Stomach smooth muscle (tissue), 2 donors: ENCODE measurements at regions not wholly inside any gene's neighbourhood (a gene's known extent, or its start where the extent isn't known, plus 50 kb on each side); places are given as distances from the start of the nearest gene placed in this dataset.
"Not testable (repeated sequence)": the region's sequence is repeated elsewhere in the genome, so short reads cannot be mapped to it uniquely, and the experiment has no call there.

Experiments
- H3K27ac ChIP-seq: one replicate; pipeline ENCODE4 v1.7.0; 2013; ENCODE audit warnings: mild to moderate bottlenecking, low read length, inconsistent platforms
- H3K27me3 ChIP-seq, 2 donors: one replicate each; pipeline ENCODE4 v1.7.0; 2013; ENCODE audit warnings: low read length in 2 of 2; ENCODE audit not compliant: insufficient read depth in 2 of 2, control insufficient read depth in 1 of 2
- H3K36me3 ChIP-seq, 2 donors: one replicate each; pipeline ENCODE4 v1.7.0; 2013; ENCODE audit warnings: low read length in 2 of 2; ENCODE audit not compliant: control insufficient read depth in 2 of 2, insufficient read depth in 2 of 2
- H3K4me1 ChIP-seq: one replicate; pipeline ENCODE4 v1.7.0; 2013; ENCODE audit warnings: low read length; ENCODE audit not compliant: control insufficient read depth, insufficient read depth
- H3K4me3 ChIP-seq, 2 donors: one replicate each; pipeline ENCODE4 v1.7.0; 2013; ENCODE audit warnings: low read length in 2 of 2
- H3K9ac ChIP-seq, 2 donors: one replicate each; pipeline ENCODE4 v1.7.0; 2013; ENCODE audit warnings: low read length in 2 of 2, mild to moderate bottlenecking in 1 of 2
- H3K9me3 ChIP-seq, 2 donors: one replicate each; pipeline ENCODE4 v1.7.0; 2013; ENCODE audit warnings: low read length in 2 of 2; ENCODE audit not compliant: control insufficient read depth in 2 of 2
- donor health status: healthy.
- donor health status: Pancreatic carcinoma.

GRCh38 chr6:94902974-94903628 is 674.2 kb upstream of the MANEA start:
- no peak overlapping the region for H3K9ac ChIP-seq
- no peaks in the 10 kb centered on the region for H3K4me1 ChIP-seq
- H3K9me3 ChIP-seq, result peaks cover 0 to 3% of the 10 kb centered on the region in 2 donors
- no peak overlapping the region for H3K27ac ChIP-seq
- H3K27me3 ChIP-seq, result no peaks in the 10 kb centered on the region
- H3K36me3 ChIP-seq, result no peaks in the 10 kb centered on the region
- H3K4me3 ChIP-seq, result no peak overlapping the region

- H3K27ac ChIP-seq, result no peak overlapping the region
- H3K4me1 ChIP-seq, result no peaks in the 10 kb centered on the region
- no peaks in the 10 kb centered on the region for H3K27me3 ChIP-seq
- no peak overlapping the region for H3K9ac ChIP-seq
- H3K4me3 ChIP-seq, result no peak overlapping the region
- peaks cover 0 to 3% of the 10 kb centered on the region in 2 donors for H3K9me3 ChIP-seq
- H3K36me3 ChIP-seq, result no peaks in the 10 kb centered on the region
These were observed 678.1 kb upstream of the MANEA start for GRCh38 chr6:94899191-94899590.

GRCh38 chr6:94894300-94894699 is 683.0 kb upstream of the MANEA start:
- no peaks in the 10 kb centered on the region for H3K9me3 ChIP-seq
- H3K4me1 ChIP-seq, result no peaks in the 10 kb centered on the region
- no peak overlapping the region for H3K9ac ChIP-seq
- H3K36me3 ChIP-seq, result no peaks in the 10 kb centered on the region
- no peak overlapping the region for H3K4me3 ChIP-seq
- no peaks in the 10 kb centered on the region for H3K27me3 ChIP-seq
- H3K27ac ChIP-seq, result no peak overlapping the region

- H3K4me3 ChIP-seq, result no peak overlapping the region
- H3K9ac ChIP-seq, result no peak overlapping the region
- H3K36me3 ChIP-seq, result no peaks in the 10 kb centered on the region
- no peaks in the 10 kb centered on the region for H3K9me3 ChIP-seq
- no peaks in the 10 kb centered on the region for H3K4me1 ChIP-seq
- H3K27ac ChIP-seq, result no peak overlapping the region
- H3K27me3 ChIP-seq, result no peaks in the 10 kb centered on the region
These were observed 684.0 kb upstream of the MANEA start for GRCh38 chr6:94893327-94893726.

- H3K4me1 ChIP-seq, H3K4me3 ChIP-seq, H3K27me3 ChIP-seq, H3K36me3 ChIP-seq, H3K9ac ChIP-seq, H3K9me3 ChIP-seq, H3K27ac ChIP-seq: not testable (repeated sequence)
These were observed 703.5 kb upstream of the MANEA start for GRCh38 chr6:94873819-94874218.

- Histone ChIP-seq H3K4me1 (no peaks in the 10 kb centered on the region), H3K9me3 (no peaks in the 10 kb centered on the region), H3K4me3 (no peak overlapping the region), H3K27ac (no peak overlapping the region), H3K36me3 (no peaks in the 10 kb centered on the region), H3K27me3 (no peaks in the 10 kb centered on the region), H3K9ac (no peak overlapping the region)
These were observed 715.2 kb upstream of the MANEA start for GRCh38 chr6:94862112-94862511.

GRCh38 chr6:94859924-94860323 is 717.4 kb upstream of the MANEA start:
- H3K27ac ChIP-seq, result no peak overlapping the region
- no peak overlapping the region for H3K9ac ChIP-seq
- no peaks in the 10 kb centered on the region for H3K27me3 ChIP-seq
- no peaks in the 10 kb centered on the region for H3K9me3 ChIP-seq
- H3K4me1 ChIP-seq, result no peaks in the 10 kb centered on the region
- no peaks in the 10 kb centered on the region for H3K36me3 ChIP-seq
- H3K4me3 ChIP-seq, result no peak overlapping the region

- H3K36me3 ChIP-seq, H3K27ac ChIP-seq, H3K9me3 ChIP-seq, H3K9ac ChIP-seq, H3K27me3 ChIP-seq, H3K4me1 ChIP-seq, H3K4me3 ChIP-seq: not testable (repeated sequence)
These were observed 720.3 kb upstream of the MANEA start for GRCh38 chr6:94856999-94857398.

GRCh38 chr6:94851329-94851728 is 726.0 kb upstream of the MANEA start:
- H3K27me3 ChIP-seq, H3K9ac ChIP-seq, H3K36me3 ChIP-seq, H3K4me3 ChIP-seq, H3K27ac ChIP-seq, H3K4me1 ChIP-seq, H3K9me3 ChIP-seq: not testable (repeated sequence)

GRCh38 chr6:94845742-94846141 is 731.6 kb upstream of the MANEA start:
- no peaks in the 10 kb centered on the region for H3K4me1 ChIP-seq

GRCh38 chr6:94835264-94835663 is 742.1 kb upstream of the MANEA start:
- H3K9me3 ChIP-seq, result no peaks in the 10 kb centered on the region
- no peak overlapping the region for H3K27ac ChIP-seq
- no peaks in the 10 kb centered on the region for H3K4me1 ChIP-seq
- no peak overlapping the region for H3K9ac ChIP-seq
- no peaks in the 10 kb centered on the region for H3K36me3 ChIP-seq
- no peak overlapping the region for H3K4me3 ChIP-seq
- H3K27me3 ChIP-seq, result no peaks in the 10 kb centered on the region

More at GRCh38 chr6:94845742-94846141, 731.6 kb upstream of the MANEA start:
- no peak overlapping the region for H3K4me3 ChIP-seq
- H3K27me3 ChIP-seq, result no peaks in the 10 kb centered on the region
- H3K36me3 ChIP-seq, result no peaks in the 10 kb centered on the region
- H3K9me3 ChIP-seq, result no peaks in the 10 kb centered on the region
- no peak overlapping the region for H3K9ac ChIP-seq
- H3K27ac ChIP-seq, result no peak overlapping the region
